IMR-90 (cell line): ENCODE measurements at regions not wholly inside any gene's neighbourhood (a gene's known extent, or its start where the extent isn't known, plus 50 kb on each side); places are given as distances from the start of the nearest gene placed in this dataset.

Source experiments
- ATAC-seq: fragments of 200-7000 bp; cut with Tn5 transposase; 2 replicates; pipeline ENCODE4 v1.9.1; 2020; ENCODE audit warnings: low read depth, mild to moderate bottlenecking, moderate library complexity
- BruUV-seq: library from RNA; stranded (reverse); fragments of 400-500 nt; replicated peaks from 2 replicates; lab custom pipeline; 2021; lab: Mats Ljungman, UMichigan
- CTCF ChIA-PET: fragments of 300-600 bp; formaldehyde crosslinking; extraction: SDS; loops from one replicate; lab custom pipeline; 2021; ENCODE audit warnings: antibody characterized with exemption; lab: Yijun Ruan, JAX
- POLR2A ChIA-PET: fragments of 300-600 bp; sonication (Branson Sonifier 250); formaldehyde crosslinking; loops from one replicate; lab custom pipeline; 2022; ENCODE audit warnings: antibody characterized with exemption; ENCODE audit not compliant: unreplicated experiment; lab: Charles Lee
- DNase-seq: peaks from one replicate; pipeline ENCODE4 v3.0.0; 2013
- H2AFZ ChIP-seq: replicated peaks from 2 replicates; pipeline ENCODE3; 2013; ENCODE audit warnings: low read length, mild to moderate bottlenecking; ENCODE audit not compliant: poor library complexity
- H2AK5ac ChIP-seq: 2 replicates; pipeline ENCODE4 v1.6.1; 2013; ENCODE audit warnings: low read depth, low read length, inconsistent platforms
- H2AK9ac ChIP-seq: replicated peaks from 2 replicates; pipeline ENCODE3; 2013; ENCODE audit warnings: mild to moderate bottlenecking, low read depth, low read length, moderate library complexity; ENCODE audit not compliant: poor library complexity
- H2BK120ac ChIP-seq: 2 replicates; pipeline ENCODE4 v1.6.1; 2013; ENCODE audit warnings: low read depth, low read length, inconsistent platforms
- H2BK15ac ChIP-seq: 3 replicates; pipeline ENCODE4 v1.6.1; 2013; ENCODE audit warnings: low read depth, low read length, inconsistent platforms
- H2BK20ac ChIP-seq: 2 replicates; pipeline ENCODE4 v1.6.1; 2013; ENCODE audit warnings: low read depth, mild to moderate bottlenecking, inconsistent platforms, low read length, moderate library complexity
- H2BK5ac ChIP-seq: 2 replicates; pipeline ENCODE4 v1.6.1; 2013; ENCODE audit warnings: mild to moderate bottlenecking, low read depth, low read length, inconsistent platforms; ENCODE audit not compliant: poor library complexity, severe bottlenecking
- H3K14ac ChIP-seq: replicated peaks from 2 replicates; pipeline ENCODE4 v1.6.1; 2013; ENCODE audit warnings: low read depth, low read length, inconsistent platforms
- H3K18ac ChIP-seq: 2 replicates; pipeline ENCODE4 v1.6.1; 2013; ENCODE audit warnings: low read depth, low read length, control low read depth
- H3K23ac ChIP-seq: 2 replicates; pipeline ENCODE4 v1.6.1; 2013; ENCODE audit warnings: low read depth, low read length, inconsistent platforms
- H3K27ac ChIP-seq: 2 replicates; pipeline ENCODE4 v1.5.1; 2013; ENCODE audit warnings: mild to moderate bottlenecking, control low read depth, low read length; ENCODE audit not compliant: insufficient read depth
- H3K27me3 ChIP-seq: 2 replicates; pipeline ENCODE4 v1.6.1; 2013; ENCODE audit warnings: low read length; ENCODE audit not compliant: control insufficient read depth, insufficient read depth
- H3K36me3 ChIP-seq: 2 replicates; pipeline ENCODE4 v1.6.1; 2013; ENCODE audit warnings: low read length, mixed read lengths; ENCODE audit not compliant: control insufficient read depth, insufficient read depth
- H3K4ac ChIP-seq: 2 replicates; pipeline ENCODE4 v1.6.1; 2013; ENCODE audit warnings: low read depth, low read length, inconsistent platforms
- H3K4me1 ChIP-seq: 2 replicates; pipeline ENCODE4 v1.6.1; 2013; ENCODE audit warnings: low read length, mixed read lengths; ENCODE audit not compliant: control insufficient read depth, insufficient read depth
- H3K4me2 ChIP-seq: 2 replicates; pipeline ENCODE4 v1.6.1; 2013; ENCODE audit warnings: low read depth, mild to moderate bottlenecking, control low read depth, low read length, moderate library complexity
- H3K4me3 ChIP-seq: 2 replicates; pipeline ENCODE4 v1.5.1; 2013; ENCODE audit warnings: low read depth, mild to moderate bottlenecking, control low read depth, low read length, moderate library complexity; ENCODE audit not compliant: insufficient read depth
- H3K56ac ChIP-seq: 2 replicates; pipeline ENCODE4 v1.6.1; 2013; ENCODE audit warnings: low read length, inconsistent platforms; ENCODE audit not compliant: insufficient read depth; ENCODE audit errors: extremely low read depth
- H3K79me1 ChIP-seq, 2 experiments: 2 replicates each; pipeline ENCODE4 v1.6.1; 2013; ENCODE audit warnings: low read length in 2 of 2, inconsistent platforms in 1 of 2, low read depth in 1 of 2
- H3K9ac ChIP-seq: 2 replicates; pipeline ENCODE4 v1.6.1; 2013; ENCODE audit warnings: low read depth, low read length, control low read depth
- H3K9me1 ChIP-seq: 2 replicates; pipeline ENCODE4 v1.6.1; 2013; ENCODE audit warnings: low read length, inconsistent platforms; ENCODE audit not compliant: insufficient read depth
- H3K9me3 ChIP-seq: 2 replicates; pipeline ENCODE4 v1.6.1; 2013; ENCODE audit warnings: low read length; ENCODE audit not compliant: control insufficient read depth, insufficient read depth
- H4K20me1 ChIP-seq: 2 replicates; pipeline ENCODE4 v1.6.1; 2013; ENCODE audit warnings: low read length, inconsistent platforms; ENCODE audit not compliant: insufficient read depth
- H4K5ac ChIP-seq: 2 replicates; pipeline ENCODE4 v1.6.1; 2013; ENCODE audit warnings: mild to moderate bottlenecking, low read depth, low read length, control low read depth
- H4K8ac ChIP-seq, 2 experiments: 2 replicates each; pipeline ENCODE4 v1.6.1; 2013; ENCODE audit warnings: low read depth in 2 of 2, low read length in 2 of 2, control low read depth in 1 of 2, inconsistent platforms in 1 of 2
- H4K91ac ChIP-seq: 2 replicates; pipeline ENCODE4 v1.6.1; 2013; ENCODE audit warnings: low read depth, low read length, inconsistent platforms; ENCODE audit not compliant: insufficient read depth
- CEBPB ChIP-seq: IDR thresholded peaks from 2 replicates; pipeline ENCODE4 v1.6.1; 2012; ENCODE audit warnings: low read depth, low read length, improper control_type of control experiment
- FOS ChIP-seq: fragments of 150-350 bp; IDR thresholded peaks from 2 replicates; pipeline ENCODE4 v1.6.1; 2016; ENCODE audit warnings: low read depth, low read length
- RAD21 ChIP-seq: IDR thresholded peaks from 2 replicates; pipeline ENCODE4 v1.6.1; 2012; ENCODE audit warnings: low read length, improper control_type of control experiment
- USF2 ChIP-seq: fragments of 150-350 bp; IDR thresholded peaks from 2 replicates; pipeline ENCODE4 v1.6.1; 2017; ENCODE audit warnings: mild to moderate bottlenecking, antibody characterized with exemption, low read length, low read depth
- WGBS, 2 experiments: methylation state at CpG; one replicate each; pipeline versions ENCODE4 v1.1.5 to v1.1.7; 2013; ENCODE audit warnings: missing lambda C conversion rate in 2 of 2; ENCODE audit not compliant: insufficient read length in 1 of 2; ENCODE audit errors: extremely low coverage in 2 of 2; 5-methylcytosine and 5-hydroxymethylcytosine counted together
- dilution Hi-C: fragments of 300-500 bp; cut with HindIII; formaldehyde crosslinking; loops from one replicate; pipeline ENCODE4 v1.14.3; 2018; ENCODE audit warnings: low sequenced_read_pairs; ENCODE audit not compliant: unreplicated experiment
- in situ Hi-C: fragments of 300-500 bp; cut with MboI; formaldehyde crosslinking; loops from 3 replicates; pipeline ENCODE4 v1.14.3; 2019; ENCODE audit warnings: low sequenced_read_pairs, inconsistent platforms, mixed read lengths
- intact Hi-C: fragments of 100-400 bp; cut with micrococcal nuclease; formaldehyde crosslinking; loops from 2 replicates; pipeline ENCODE4 v1.10.0; 2022

GRCh38 chr20:3316136-3316535, 77.1 kb upstream of the SLC4A11 start:
- H2BK120ac ChIP-seq = no peak overlapping the region
- H4K8ac ChIP-seq = no peak overlapping the region
- no peak overlapping the region for H2BK5ac ChIP-seq
- H3K9me1 ChIP-seq = peaks cover 7% of the 10 kb centered on the region
- TF ChIP-seq FOS (no peak), CEBPB (no peak), USF2 (no peak), RAD21 (no peak)
- no peak overlapping the region for H3K56ac ChIP-seq
- BruUV-seq = no TSS peak
- H2BK15ac ChIP-seq = no peak overlapping the region
- dilution Hi-C loops = no loop called here
- no peaks in the 10 kb centered on the region for H3K27me3 ChIP-seq
- intact Hi-C loops = loop anchor here (2.0 to 10.0 kb wide), 2 partner anchors 97 to 261 kb away; no protein-coding TSS in a partner anchor
- H3K4ac ChIP-seq = no peak overlapping the region
- 63% methylated on average over 2 of the region's 7 CpGs; no CpG with 5 or more reads in 1 of the 2 experiments for WGBS, 2 experiments
- DNase-seq = no peak
- no peak overlapping the region for H2BK20ac ChIP-seq
- no peak overlapping the region for H3K27ac ChIP-seq
- CTCF ChIA-PET = interaction anchor here (0.6 to 1.0 kb wide), 2 partner anchors 11 to 97 kb away, joined by 3 read pairs; no protein-coding TSS in a partner anchor
- no peak overlapping the region for H3K9ac ChIP-seq
- no peak overlapping the region for H3K14ac ChIP-seq
- no peak overlapping the region for H2AK5ac ChIP-seq
- H3K18ac ChIP-seq = no peak overlapping the region
- in situ Hi-C loops = no loop called here
- no peak for ATAC-seq
- H3K36me3 ChIP-seq = peaks cover 27% of the 10 kb centered on the region
- H3K4me2 ChIP-seq = no peak overlapping the region
- H4K5ac ChIP-seq = no peak overlapping the region
- no peak overlapping the region for H3K23ac ChIP-seq
- POLR2A ChIA-PET = no interaction called here
- peaks cover 14% of the 10 kb centered on the region for H3K4me1 ChIP-seq
- no peak overlapping the region for H4K91ac ChIP-seq
- no peak overlapping the region for H2AFZ ChIP-seq
- H4K20me1 ChIP-seq = peaks cover 4% of the 10 kb centered on the region; the same call in 1 of the 2 replicates
- H3K79me1 ChIP-seq = 0 out of 4 replicates have a peak, but pooled peaks cover 0 to 6% of the 10 kb centered on the region in 2 experiments
- H3K4me3 ChIP-seq = no peak overlapping the region
- H3K9me3 ChIP-seq = no peaks in the 10 kb centered on the region
- no peak overlapping the region for H2AK9ac ChIP-seq
